Activated T-cell treated with anti-CD3 and anti-CD28 coated beads, Interleukin-2, amount 50 U/mL, for 4 hours (primary cell): ENCODE measurements at regions not wholly inside any gene's neighbourhood (a gene's known extent, or its start where the extent isn't known, plus 50 kb on each side); places are given as distances from the start of the nearest gene placed in this dataset.

Experiments
- ATAC-seq, 2 donors: fragments of 200-7000 bp; cut with Tn5 transposase; one replicate each; pipeline ENCODE4 v1.10.0; 2021
- DNase-seq: peaks from one replicate; pipeline ENCODE4 v3.0.0-alpha.2; 2020
- H3K27me3 Mint-ChIP-seq: one replicate; pipeline ENCODE4 v1.8.0; 2021; ENCODE audit warnings: low read depth, mixed read lengths
- H3K36me3 Mint-ChIP-seq: one replicate; pipeline ENCODE4 v1.8.0; 2022; ENCODE audit warnings: mixed read lengths; ENCODE audit not compliant: insufficient read depth
- H3K4me1 Mint-ChIP-seq: one replicate; pipeline ENCODE4 v1.8.0; 2021; ENCODE audit warnings: low read depth, mixed read lengths
- H3K4me3 Mint-ChIP-seq: one replicate; pipeline ENCODE4 v1.8.0; 2021; ENCODE audit warnings: mild to moderate bottlenecking, moderate library complexity, mixed read lengths
- H3K9me3 Mint-ChIP-seq: one replicate; pipeline ENCODE4 v1.8.0; 2021; ENCODE audit warnings: mixed read lengths

DNA sequence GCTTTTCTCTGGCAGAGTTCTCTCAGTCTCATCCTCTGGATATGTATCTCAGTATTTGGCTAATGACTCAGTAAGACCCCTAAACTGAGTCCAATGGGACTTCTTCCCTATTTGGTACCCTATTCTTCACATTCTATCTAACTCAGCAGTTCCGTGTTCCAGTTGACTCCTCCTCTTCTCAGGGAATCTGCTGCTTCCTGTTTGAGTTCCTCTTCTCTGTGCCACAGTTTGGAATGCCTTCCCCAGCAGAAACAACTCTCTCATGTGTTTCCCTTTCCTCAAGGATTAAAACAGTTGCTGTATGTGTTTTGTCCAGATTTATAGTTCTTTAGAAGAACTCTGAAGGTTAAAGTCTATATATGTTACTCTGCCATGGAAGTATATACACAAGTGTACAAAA, 344.0 kb upstream of the RARB start:
- Mint-ChIP-seq H3K36me3 (no peaks in the 10 kb centered on the region), H3K9me3 (peaks cover 10% of the 10 kb centered on the region), H3K27me3 (no peaks in the 10 kb centered on the region), H3K4me3 (no peak overlapping the region), H3K4me1 (no peaks in the 10 kb centered on the region)
- DNase-seq (no peak), ATAC-seq (no peak)

DNA sequence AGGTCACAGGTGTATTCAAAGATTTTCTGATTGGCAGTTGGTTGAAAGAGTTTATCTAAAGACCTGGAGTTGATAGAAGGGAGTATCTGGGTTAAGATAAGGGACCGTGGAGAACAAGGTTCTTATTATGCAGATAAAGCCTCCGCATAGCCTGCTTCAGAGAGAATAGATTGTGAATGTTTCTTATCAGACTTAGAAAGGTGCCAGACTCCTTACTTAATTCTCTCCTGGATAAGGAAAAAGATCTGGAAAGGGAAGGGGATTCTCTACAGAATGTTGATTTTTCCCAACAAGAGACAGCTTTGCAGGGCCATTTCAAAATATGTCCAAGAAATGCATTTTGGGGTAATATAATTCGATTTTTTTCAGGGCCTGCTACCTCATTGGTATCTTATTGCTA, 341.3 kb upstream of the RARB start:
- no peaks in the 10 kb centered on the region for H3K4me1 Mint-ChIP-seq
- H3K4me3 Mint-ChIP-seq, result no peak overlapping the region
- no peaks in the 10 kb centered on the region for H3K27me3 Mint-ChIP-seq
- no peak for ATAC-seq
- H3K36me3 Mint-ChIP-seq, result no peaks in the 10 kb centered on the region
- no peak for DNase-seq
- H3K9me3 Mint-ChIP-seq, result peaks cover 4% of the 10 kb centered on the region

DNA sequence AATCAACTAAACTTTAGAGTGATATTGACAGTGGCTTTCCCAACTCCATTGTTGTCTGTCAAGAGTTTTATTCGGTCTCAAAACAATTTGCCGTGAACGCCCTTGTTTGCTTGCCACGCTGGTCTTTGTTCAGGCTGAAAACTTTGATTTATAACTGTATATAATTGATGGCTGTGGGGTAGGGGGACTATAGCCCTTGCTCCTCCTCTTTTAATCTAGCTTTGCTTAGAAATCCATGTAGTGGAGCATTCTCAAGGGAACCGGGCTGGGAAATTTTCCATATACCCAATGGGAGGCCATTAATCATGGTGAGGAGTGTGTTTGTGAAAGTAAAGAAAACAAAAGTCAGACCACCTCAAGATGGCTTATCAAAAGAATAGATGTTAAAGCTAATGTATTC, 339.8 kb upstream of the RARB start:
- H3K4me3 Mint-ChIP-seq, result no peak overlapping the region
- ATAC-seq (no peak), DNase-seq (no peak)
- H3K36me3 Mint-ChIP-seq, result no peaks in the 10 kb centered on the region
- H3K27me3 Mint-ChIP-seq, result no peaks in the 10 kb centered on the region
- no peaks in the 10 kb centered on the region for H3K4me1 Mint-ChIP-seq
- peaks cover 4% of the 10 kb centered on the region for H3K9me3 Mint-ChIP-seq

DNA sequence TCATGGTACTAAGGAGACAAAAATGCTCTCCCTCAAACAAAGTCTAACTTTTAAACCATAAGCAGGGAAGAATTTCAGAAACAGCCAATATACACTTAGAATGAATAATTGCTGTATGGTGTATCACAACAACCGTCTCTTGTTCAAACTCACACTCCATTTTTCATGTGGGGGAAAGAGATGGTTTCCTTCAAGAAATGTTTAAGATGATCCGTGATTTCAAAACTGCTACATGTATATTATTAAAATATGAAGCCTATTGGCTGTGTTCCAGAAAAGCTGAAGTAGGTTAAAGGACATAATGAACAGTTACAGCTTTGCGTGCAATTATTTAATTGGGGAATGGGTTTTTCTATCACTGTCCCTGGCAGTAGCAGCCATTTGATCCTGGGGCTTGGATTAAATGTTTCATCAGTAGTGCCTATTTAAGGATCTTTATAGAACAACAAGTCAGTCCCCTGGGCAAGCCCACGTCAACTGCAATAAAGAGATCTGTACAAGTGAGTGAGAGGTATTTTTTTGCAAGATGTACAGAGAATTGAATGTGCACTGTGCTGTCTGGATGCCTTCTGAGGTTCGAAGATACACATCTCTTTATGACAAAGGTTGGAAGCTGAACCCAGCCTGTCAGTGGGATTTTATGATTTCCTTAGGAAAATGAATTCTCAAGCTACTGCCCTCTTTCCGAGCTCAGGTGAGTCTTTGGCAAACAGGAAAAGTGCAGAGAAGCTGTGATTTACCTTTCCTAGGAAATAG, 337.2 kb upstream of the RARB start:
- no peak for ATAC-seq
- peaks cover 4% of the 10 kb centered on the region for H3K9me3 Mint-ChIP-seq
- H3K4me3 Mint-ChIP-seq, result no peak overlapping the region
- no peaks in the 10 kb centered on the region for H3K27me3 Mint-ChIP-seq
- DNase-seq, result no peak
- no peaks in the 10 kb centered on the region for H3K36me3 Mint-ChIP-seq
- no peaks in the 10 kb centered on the region for H3K4me1 Mint-ChIP-seq

DNA sequence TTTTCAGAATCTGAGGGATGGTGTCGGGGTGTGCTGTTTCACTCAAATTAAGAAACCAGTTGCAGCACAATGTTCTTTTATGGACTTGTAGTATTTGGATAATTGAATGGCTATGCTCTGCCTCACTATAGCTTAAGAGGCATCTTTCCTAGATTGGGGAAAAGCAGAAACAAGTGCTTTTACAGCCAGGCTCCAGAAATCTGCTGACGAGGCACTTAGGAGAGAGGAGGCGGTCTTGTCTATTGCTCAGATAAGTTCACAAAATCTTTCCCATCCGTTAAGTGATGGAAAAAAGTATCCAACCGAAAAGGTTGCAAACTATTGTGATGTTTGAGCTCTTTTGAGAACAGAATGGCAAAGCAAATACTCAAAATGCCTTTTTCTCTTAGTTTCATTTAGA, 336.1 kb upstream of the RARB start:
- Mint-ChIP-seq H3K36me3 (no peaks in the 10 kb centered on the region), H3K9me3 (peaks cover 1% of the 10 kb centered on the region), H3K4me3 (no peak overlapping the region), H3K4me1 (no peaks in the 10 kb centered on the region), H3K27me3 (no peaks in the 10 kb centered on the region)
- ATAC-seq (no peak), DNase-seq (no peak)

DNA sequence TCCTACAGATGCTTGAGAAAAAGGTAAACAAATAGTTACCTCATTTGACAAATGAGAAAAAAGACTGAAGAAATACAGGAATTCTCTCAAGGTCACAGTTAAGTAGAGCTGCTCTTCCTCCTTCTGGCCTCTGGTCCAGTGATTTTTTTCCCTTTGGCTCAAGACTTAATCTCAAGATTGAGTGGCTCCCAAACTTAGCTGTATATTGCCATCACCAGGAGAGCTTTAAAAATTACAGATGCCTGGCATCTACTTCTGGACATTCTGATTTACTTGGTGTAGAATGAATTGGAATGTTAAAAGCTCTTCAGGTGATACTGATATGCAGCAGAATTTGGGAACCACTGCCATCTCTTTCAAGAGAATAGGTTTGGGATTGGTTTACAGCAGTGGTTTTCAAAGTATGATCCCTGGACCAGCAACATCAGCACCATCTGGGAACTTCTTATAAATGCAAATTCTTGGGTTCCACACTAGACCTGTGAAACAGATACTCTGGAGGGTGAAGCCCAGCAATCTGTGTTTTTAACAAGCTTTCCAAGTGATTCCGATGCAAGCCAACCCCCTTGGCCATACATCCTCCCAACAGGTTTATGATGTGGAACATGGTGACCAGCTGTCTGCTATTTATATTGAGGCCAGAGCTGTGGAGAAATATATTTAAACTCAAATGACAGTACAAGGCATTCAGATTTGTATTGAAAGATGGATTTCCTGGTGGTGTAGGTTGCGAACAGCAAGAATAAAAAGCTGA, 333.0 kb upstream of the RARB start:
- Mint-ChIP-seq H3K36me3 (no peaks in the 10 kb centered on the region), H3K9me3 (no peaks in the 10 kb centered on the region), H3K27me3 (no peaks in the 10 kb centered on the region), H3K4me3 (no peak overlapping the region), H3K4me1 (no peaks in the 10 kb centered on the region)
- DNase-seq (no peak), ATAC-seq (no peak)

DNA sequence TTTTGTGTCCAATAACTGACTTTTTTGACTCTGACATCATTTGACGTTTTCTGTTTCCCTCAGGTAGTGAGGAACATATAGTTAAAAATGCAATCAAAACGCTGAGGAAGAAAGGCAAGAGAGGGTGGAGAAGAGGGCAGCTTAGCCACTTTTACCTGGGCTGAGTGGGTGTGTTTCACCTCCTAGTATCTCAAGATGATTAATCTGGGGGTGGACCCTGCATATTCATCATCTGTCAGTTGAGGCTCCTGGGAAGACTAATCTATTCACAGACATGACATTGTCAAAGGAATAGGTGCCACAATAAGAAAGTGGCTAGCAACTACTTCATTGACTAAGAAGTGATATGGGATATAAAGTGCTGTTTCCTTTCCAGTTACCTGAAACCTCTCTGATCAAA, 331.5 kb upstream of the RARB start:
- no peak for ATAC-seq
- no peak for DNase-seq
- Mint-ChIP-seq H3K36me3 (no peaks in the 10 kb centered on the region), H3K27me3 (no peaks in the 10 kb centered on the region), H3K4me3 (no peak overlapping the region), H3K9me3 (no peaks in the 10 kb centered on the region), H3K4me1 (no peaks in the 10 kb centered on the region)

DNA sequence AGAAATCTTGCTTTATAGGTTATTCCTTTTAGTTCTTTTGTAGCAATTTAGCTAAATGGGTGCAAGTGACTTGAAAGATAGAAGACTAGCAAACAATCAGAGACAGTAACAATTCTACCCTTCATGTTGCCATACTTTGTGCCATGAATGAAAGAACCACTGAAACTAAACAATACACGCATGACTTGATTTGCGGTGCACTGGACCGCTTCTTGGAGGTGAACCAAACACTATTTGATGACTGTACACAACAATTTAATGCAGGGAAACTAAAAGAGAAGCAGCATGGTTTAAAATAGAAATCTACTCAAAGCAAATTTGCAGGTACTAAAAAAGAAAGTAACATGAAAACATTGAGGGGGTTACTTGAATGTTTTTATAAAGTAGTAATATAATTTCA, 331.0 kb upstream of the RARB start:
- Mint-ChIP-seq H3K4me3 (no peak overlapping the region), H3K27me3 (no peaks in the 10 kb centered on the region), H3K4me1 (no peaks in the 10 kb centered on the region), H3K36me3 (no peaks in the 10 kb centered on the region), H3K9me3 (no peaks in the 10 kb centered on the region)
- DNase-seq, result no peak
- ATAC-seq, result no peak

DNA sequence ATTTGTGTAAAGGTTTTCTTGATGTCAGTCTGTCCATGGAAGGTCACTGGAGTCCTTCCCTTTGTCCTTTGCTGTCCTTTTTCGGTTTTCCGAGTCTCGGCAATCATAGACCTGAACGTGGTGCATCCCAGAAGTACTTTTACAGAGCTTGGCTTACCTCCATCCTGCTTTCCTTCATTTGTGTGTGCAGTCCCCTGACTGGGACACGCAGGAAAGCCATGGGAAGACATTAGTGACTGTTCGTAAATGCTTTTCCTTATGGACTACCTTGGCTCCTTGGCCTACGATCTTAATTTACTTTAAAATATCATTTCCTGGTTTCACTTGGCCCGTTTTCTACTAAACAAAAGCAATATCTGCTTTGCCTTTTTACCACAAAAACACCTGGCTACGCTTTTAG, 328.4 kb upstream of the RARB start:
- H3K4me3 Mint-ChIP-seq, result no peak overlapping the region
- peaks cover 4% of the 10 kb centered on the region for H3K9me3 Mint-ChIP-seq
- no peak for DNase-seq
- no peaks in the 10 kb centered on the region for H3K4me1 Mint-ChIP-seq
- no peaks in the 10 kb centered on the region for H3K36me3 Mint-ChIP-seq
- no peak for ATAC-seq
- no peaks in the 10 kb centered on the region for H3K27me3 Mint-ChIP-seq

DNA sequence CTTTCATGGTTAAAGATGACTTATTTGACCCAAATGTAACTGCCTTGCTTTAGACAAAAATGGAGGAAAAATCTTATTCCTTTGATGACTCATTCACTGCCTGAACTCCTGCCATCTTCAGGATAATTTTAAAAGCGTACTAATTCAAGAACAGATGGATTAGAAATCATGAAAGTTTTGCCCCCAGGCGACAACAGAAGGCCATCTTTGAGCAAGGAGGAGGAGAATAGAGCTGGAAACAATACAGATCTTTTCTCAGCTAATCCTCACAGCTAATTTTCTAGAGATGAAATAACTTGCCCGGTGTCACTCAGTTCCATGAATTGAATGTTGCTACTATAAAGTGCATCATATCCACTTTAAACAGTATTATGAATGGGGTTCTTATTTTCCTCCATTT, 324.7 kb upstream of the RARB start:
- Mint-ChIP-seq H3K4me1 (no peaks in the 10 kb centered on the region), H3K9me3 (peaks cover 4% of the 10 kb centered on the region), H3K27me3 (no peaks in the 10 kb centered on the region), H3K4me3 (no peak overlapping the region), H3K36me3 (no peaks in the 10 kb centered on the region)
- DNase-seq (no peak), ATAC-seq (no peak)

DNA sequence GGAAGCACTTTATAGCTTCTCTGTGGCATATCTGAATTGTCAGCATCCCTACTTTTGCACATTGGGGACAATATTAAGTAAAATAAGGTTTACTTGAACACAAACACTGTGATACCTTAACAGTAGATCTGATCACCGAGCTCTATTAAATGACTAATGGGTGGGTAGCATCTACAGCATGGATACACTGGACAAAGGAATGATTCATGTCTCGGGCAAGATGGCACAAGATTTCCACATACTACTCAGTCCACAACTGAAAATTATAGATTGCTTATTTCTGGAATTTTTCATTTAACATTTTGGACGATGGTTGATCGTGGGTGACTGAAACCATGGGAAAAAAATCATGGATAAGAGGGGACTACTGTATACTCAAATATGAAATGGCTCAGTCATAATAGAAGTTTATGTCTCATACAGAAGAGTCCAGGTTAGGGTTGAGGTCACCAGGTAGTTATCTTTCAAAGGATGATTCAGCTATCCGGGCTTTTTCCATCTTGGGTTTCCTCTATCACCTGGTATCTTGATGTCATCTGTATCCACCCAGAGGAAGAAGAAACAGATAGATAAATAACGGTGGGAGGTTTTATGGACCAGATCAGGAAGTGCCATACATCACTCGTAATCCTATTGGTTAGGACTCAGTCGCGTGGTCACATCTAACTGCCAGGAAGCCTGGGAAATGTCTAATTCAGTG, 320.0 kb upstream of the RARB start:
- no peak for DNase-seq
- Mint-ChIP-seq H3K4me3 (no peak overlapping the region), H3K4me1 (no peaks in the 10 kb centered on the region), H3K36me3 (no peaks in the 10 kb centered on the region), H3K9me3 (peaks cover 4% of the 10 kb centered on the region), H3K27me3 (no peaks in the 10 kb centered on the region)
- no peak for ATAC-seq

DNA sequence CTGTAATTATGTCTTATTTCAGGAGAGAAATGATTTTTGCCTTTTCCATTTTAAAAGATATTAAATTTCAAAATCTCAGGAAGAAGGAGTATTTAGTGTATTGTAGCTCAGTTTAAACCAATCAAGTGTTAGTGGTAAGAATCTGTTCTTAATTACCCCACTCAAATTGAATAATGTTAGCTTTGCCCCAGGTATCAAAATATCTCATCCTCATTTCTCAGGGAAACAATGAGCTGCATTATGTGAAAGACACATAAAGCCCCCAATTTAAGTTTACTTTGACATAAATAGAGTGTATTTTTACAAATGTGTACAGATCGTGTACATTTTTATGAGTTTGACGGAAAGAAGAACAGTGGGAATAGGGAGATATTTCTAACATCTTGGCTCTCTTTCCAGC, 317.4 kb upstream of the RARB start:
- H3K4me1 Mint-ChIP-seq, result no peaks in the 10 kb centered on the region
- no peaks in the 10 kb centered on the region for H3K27me3 Mint-ChIP-seq
- ATAC-seq, result no peak
- DNase-seq, result no peak
- H3K4me3 Mint-ChIP-seq, result no peak overlapping the region
- no peaks in the 10 kb centered on the region for H3K36me3 Mint-ChIP-seq
- H3K9me3 Mint-ChIP-seq, result no peaks in the 10 kb centered on the region

DNA sequence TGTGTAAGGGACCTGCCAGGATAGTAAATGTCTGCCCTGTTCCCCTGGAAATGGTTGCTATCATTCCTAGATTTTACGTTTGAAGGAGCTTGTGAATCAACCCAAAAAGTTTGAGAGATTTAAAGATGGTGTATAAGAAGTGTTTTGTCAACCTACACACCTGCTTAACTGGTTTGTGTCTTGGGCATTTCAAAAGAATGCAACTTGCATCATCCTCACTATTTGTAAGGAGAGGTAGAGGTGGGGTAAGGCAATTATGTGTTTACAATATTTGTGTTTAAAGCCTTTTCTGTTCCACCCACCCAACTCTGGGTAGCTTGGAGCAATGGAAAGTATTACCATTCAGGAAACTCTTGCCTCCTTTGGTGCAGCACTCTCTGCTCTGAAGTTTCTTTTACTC, 314.2 kb upstream of the RARB start:
- Mint-ChIP-seq H3K4me1 (no peaks in the 10 kb centered on the region), H3K36me3 (no peaks in the 10 kb centered on the region), H3K4me3 (no peak overlapping the region), H3K9me3 (no peaks in the 10 kb centered on the region), H3K27me3 (no peaks in the 10 kb centered on the region)
- DNase-seq (no peak), ATAC-seq (no peak)

DNA sequence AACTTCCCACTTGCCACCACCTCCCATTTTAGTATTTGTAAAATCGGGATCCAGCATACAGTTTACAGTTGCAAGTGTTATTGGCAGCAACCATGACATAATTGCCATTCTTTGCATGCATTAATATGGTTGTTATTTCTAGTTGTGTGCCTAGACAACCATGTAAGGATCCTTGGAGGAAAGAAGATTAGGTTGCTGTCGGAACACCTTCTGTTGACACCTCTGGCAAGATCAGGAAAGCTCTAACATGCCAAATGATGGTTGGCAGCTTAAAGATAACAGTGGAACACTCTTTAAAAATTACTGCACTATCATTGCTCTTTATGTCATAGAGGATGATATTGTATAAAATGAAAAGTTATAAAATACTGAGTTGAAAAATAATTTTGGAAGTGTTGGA, 313.5 kb upstream of the RARB start:
- no peaks in the 10 kb centered on the region for H3K4me1 Mint-ChIP-seq
- ATAC-seq, result no peak
- DNase-seq, result no peak
- no peak overlapping the region for H3K4me3 Mint-ChIP-seq
- no peaks in the 10 kb centered on the region for H3K36me3 Mint-ChIP-seq
- no peaks in the 10 kb centered on the region for H3K27me3 Mint-ChIP-seq
- no peaks in the 10 kb centered on the region for H3K9me3 Mint-ChIP-seq
